ENCODE measurements at regions not wholly inside any gene's neighbourhood (a gene's known extent, or its start where the extent isn't known, plus 50 kb on each side); places are given as distances from the start of the nearest gene placed in this dataset.

DNA sequence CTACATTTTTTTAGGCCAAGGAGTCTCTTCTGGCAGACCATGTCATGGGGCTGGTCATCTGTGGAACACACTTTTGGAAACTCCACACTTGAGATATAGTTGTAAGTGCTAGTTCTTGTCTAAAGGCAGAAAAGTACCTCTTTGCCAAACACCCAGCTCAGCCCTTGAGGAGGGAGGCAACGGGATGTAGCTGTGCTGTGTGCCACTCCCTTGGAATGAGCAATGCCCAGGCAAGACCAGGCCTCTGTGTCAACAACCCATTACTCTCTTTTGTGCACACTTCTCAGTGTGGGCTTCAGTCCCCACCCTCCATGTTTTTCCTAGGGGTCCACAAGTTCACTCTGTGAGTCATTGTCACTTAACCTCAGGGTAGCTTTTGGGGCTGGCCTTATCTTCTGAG is 528.3 kb upstream of the CFAP20DC start:
- Histone ChIP-seq H3K36me3 (ENCODE audit: control insufficient read depth, insufficient read depth, low read length) (no peaks in the 10 kb centered on the region), H3K27me3 (ENCODE audit: control insufficient read depth, insufficient read depth, low read length) (no peaks in the 10 kb centered on the region), H3K4me3 (ENCODE audit: low read depth, low read length) (no peak overlapping the region), H3K9me3 (ENCODE audit: control insufficient read depth, insufficient read depth, low read depth, low read length) (0 out of 2 replicates have a peak, but pooled peaks cover 7% of the 10 kb centered on the region), H3K4me1 (ENCODE audit: control insufficient read depth, insufficient read depth, low read length) (no peaks in the 10 kb centered on the region), H3K27ac (ENCODE audit: low read depth, low read length) (no peak overlapping the region), H3K9ac (ENCODE audit: low read length) (no peak overlapping the region)

DNA sequence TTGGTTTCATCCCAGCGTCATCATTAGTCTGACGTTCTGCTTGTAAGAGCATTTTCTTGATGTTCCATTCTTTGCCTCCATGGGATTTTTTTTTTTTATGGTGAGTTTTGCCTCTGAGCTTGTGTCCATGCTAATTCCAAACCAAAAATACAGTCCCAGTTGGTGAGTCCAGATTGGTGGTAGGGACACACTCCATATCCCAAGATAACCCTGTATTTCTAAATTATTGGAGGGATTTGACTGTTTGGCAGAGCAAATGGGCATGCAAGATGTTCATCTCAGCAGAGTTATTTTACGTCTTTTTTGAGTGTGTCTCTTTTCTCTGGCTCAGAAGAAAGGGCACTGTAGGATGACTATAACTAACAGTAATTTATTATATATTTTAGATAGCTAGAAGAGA is 526.8 kb upstream of the CFAP20DC start:
- H3K36me3 ChIP-seq (ENCODE audit: control insufficient read depth, insufficient read depth, low read length): no peaks in the 10 kb centered on the region
- H3K4me3 ChIP-seq (ENCODE audit: low read depth, low read length): no peak overlapping the region
- H3K4me1 ChIP-seq (ENCODE audit: control insufficient read depth, insufficient read depth, low read length): no peaks in the 10 kb centered on the region
- H3K27me3 ChIP-seq (ENCODE audit: control insufficient read depth, insufficient read depth, low read length): no peaks in the 10 kb centered on the region
- no peak overlapping the region for H3K9ac ChIP-seq (ENCODE audit: low read length)
- no peak overlapping the region for H3K27ac ChIP-seq (ENCODE audit: low read depth, low read length)
- no peaks in the 10 kb centered on the region for H3K9me3 ChIP-seq (ENCODE audit: control insufficient read depth, insufficient read depth, low read depth, low read length)

- H3K27ac ChIP-seq (ENCODE audit: low read depth, low read length): no peak overlapping the region
These were observed 525.5 kb upstream of the CFAP20DC start for GRCh38 chr3:59575113-59576001.

DNA sequence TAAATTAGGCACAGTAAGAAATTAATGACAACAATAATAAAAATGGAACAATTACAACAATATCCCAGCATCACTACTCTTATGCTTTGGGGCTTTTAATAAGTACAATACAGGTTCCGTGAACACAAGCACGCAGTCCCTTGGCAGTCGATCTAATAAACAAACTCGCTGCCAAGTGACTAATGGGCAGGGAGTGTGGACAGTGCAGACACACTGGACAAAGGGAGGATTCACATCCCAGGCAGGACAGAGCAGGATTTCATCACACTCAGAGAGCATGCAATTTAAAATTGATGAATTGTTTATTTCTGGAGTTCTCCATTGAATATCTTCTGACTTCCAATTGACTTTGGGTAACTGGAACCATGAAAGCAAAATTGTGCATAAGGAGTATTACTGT is 524.1 kb upstream of the CFAP20DC start:
- Histone ChIP-seq H3K4me3 (ENCODE audit: low read depth, low read length) (no peak overlapping the region), H3K9ac (ENCODE audit: low read length) (no peak overlapping the region), H3K27ac (ENCODE audit: low read depth, low read length) (no peak overlapping the region), H3K36me3 (ENCODE audit: control insufficient read depth, insufficient read depth, low read length) (no peaks in the 10 kb centered on the region), H3K9me3 (ENCODE audit: control insufficient read depth, insufficient read depth, low read depth, low read length) (no peaks in the 10 kb centered on the region), H3K4me1 (ENCODE audit: control insufficient read depth, insufficient read depth, low read length) (no peaks in the 10 kb centered on the region), H3K27me3 (ENCODE audit: control insufficient read depth, insufficient read depth, low read length) (no peaks in the 10 kb centered on the region)

More at GRCh38 chr3:59575113-59576001, 525.5 kb upstream of the CFAP20DC start:
- Histone ChIP-seq H3K4me3 (ENCODE audit: low read depth, low read length) (no peak overlapping the region), H3K36me3 (ENCODE audit: control insufficient read depth, insufficient read depth, low read length) (no peaks in the 10 kb centered on the region), H3K4me1 (ENCODE audit: control insufficient read depth, insufficient read depth, low read length) (no peaks in the 10 kb centered on the region), H3K27me3 (ENCODE audit: control insufficient read depth, insufficient read depth, low read length) (no peaks in the 10 kb centered on the region), H3K9me3 (ENCODE audit: control insufficient read depth, insufficient read depth, low read depth, low read length) (no peaks in the 10 kb centered on the region), H3K9ac (ENCODE audit: low read length) (no peak overlapping the region)

- H3K9me3 ChIP-seq (ENCODE audit: control insufficient read depth, insufficient read depth, low read depth, low read length): no peaks in the 10 kb centered on the region
- H3K27me3 ChIP-seq (ENCODE audit: control insufficient read depth, insufficient read depth, low read length): no peaks in the 10 kb centered on the region
- no peak overlapping the region for H3K4me3 ChIP-seq (ENCODE audit: low read depth, low read length)
- no peak overlapping the region for H3K9ac ChIP-seq (ENCODE audit: low read length)
- no peaks in the 10 kb centered on the region for H3K4me1 ChIP-seq (ENCODE audit: control insufficient read depth, insufficient read depth, low read length)
- H3K36me3 ChIP-seq (ENCODE audit: control insufficient read depth, insufficient read depth, low read length): no peaks in the 10 kb centered on the region
- no peak overlapping the region for H3K27ac ChIP-seq (ENCODE audit: low read depth, low read length)
These were observed 522.3 kb upstream of the CFAP20DC start for GRCh38 chr3:59572106-59572505.

- Histone ChIP-seq H3K4me1 (ENCODE audit: control insufficient read depth, insufficient read depth, low read length) (no peaks in the 10 kb centered on the region), H3K36me3 (ENCODE audit: control insufficient read depth, insufficient read depth, low read length) (no peaks in the 10 kb centered on the region), H3K27ac (ENCODE audit: low read depth, low read length) (no peak overlapping the region), H3K4me3 (ENCODE audit: low read depth, low read length) (no peak overlapping the region), H3K9me3 (ENCODE audit: control insufficient read depth, insufficient read depth, low read depth, low read length) (no peaks in the 10 kb centered on the region), H3K9ac (ENCODE audit: low read length) (no peak overlapping the region), H3K27me3 (ENCODE audit: control insufficient read depth, insufficient read depth, low read length) (no peaks in the 10 kb centered on the region)
These were observed 521.0 kb upstream of the CFAP20DC start for GRCh38 chr3:59570806-59571205.

DNA sequence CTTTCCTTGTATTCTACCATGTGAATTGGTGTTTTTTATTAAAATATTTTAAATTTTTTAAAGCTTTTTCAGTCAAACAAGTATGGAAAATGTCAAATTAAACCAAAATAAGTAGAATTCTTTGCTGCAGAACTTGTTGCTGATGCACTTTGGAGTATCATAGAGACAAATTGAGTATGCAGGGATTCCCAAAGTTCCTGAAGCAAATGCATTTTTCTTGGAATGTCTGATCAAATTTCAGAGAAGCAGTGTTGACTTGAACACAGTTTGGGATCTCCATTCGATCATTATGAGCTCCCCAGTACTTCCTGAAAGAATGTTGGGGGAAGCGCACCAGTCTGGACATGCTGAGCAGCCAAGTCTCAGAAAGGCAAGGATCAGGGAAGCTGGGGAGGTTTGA is 517.8 kb upstream of the CFAP20DC start:
- Histone ChIP-seq H3K27ac (ENCODE audit: low read depth, low read length) (no peak overlapping the region), H3K9me3 (ENCODE audit: control insufficient read depth, insufficient read depth, low read depth, low read length) (no peaks in the 10 kb centered on the region), H3K4me1 (ENCODE audit: control insufficient read depth, insufficient read depth, low read length) (no peaks in the 10 kb centered on the region), H3K4me3 (ENCODE audit: low read depth, low read length) (no peak overlapping the region), H3K36me3 (ENCODE audit: control insufficient read depth, insufficient read depth, low read length) (no peaks in the 10 kb centered on the region), H3K27me3 (ENCODE audit: control insufficient read depth, insufficient read depth, low read length) (no peaks in the 10 kb centered on the region), H3K9ac (ENCODE audit: low read length) (no peak overlapping the region)

- Histone ChIP-seq H3K4me3 (ENCODE audit: low read depth, low read length) (no peak overlapping the region), H3K9me3 (ENCODE audit: control insufficient read depth, insufficient read depth, low read depth, low read length) (no peaks in the 10 kb centered on the region), H3K4me1 (ENCODE audit: control insufficient read depth, insufficient read depth, low read length) (no peaks in the 10 kb centered on the region), H3K27me3 (ENCODE audit: control insufficient read depth, insufficient read depth, low read length) (no peaks in the 10 kb centered on the region), H3K27ac (ENCODE audit: low read depth, low read length) (no peak overlapping the region), H3K36me3 (ENCODE audit: control insufficient read depth, insufficient read depth, low read length) (no peaks in the 10 kb centered on the region), H3K9ac (ENCODE audit: low read length) (no peak overlapping the region)
These were observed 516.7 kb upstream of the CFAP20DC start for GRCh38 chr3:59566481-59566975.

GRCh38 chr3:59565125-59565524 is 515.3 kb upstream of the CFAP20DC start:
- Histone ChIP-seq H3K4me3 (ENCODE audit: low read depth, low read length) (no peak overlapping the region), H3K36me3 (ENCODE audit: control insufficient read depth, insufficient read depth, low read length) (no peaks in the 10 kb centered on the region), H3K27ac (ENCODE audit: low read depth, low read length) (no peak overlapping the region), H3K4me1 (ENCODE audit: control insufficient read depth, insufficient read depth, low read length) (no peaks in the 10 kb centered on the region), H3K9ac (ENCODE audit: low read length) (no peak overlapping the region), H3K27me3 (ENCODE audit: control insufficient read depth, insufficient read depth, low read length) (no peaks in the 10 kb centered on the region), H3K9me3 (ENCODE audit: control insufficient read depth, insufficient read depth, low read depth, low read length) (no peaks in the 10 kb centered on the region)

- Histone ChIP-seq H3K36me3 (ENCODE audit: control insufficient read depth, insufficient read depth, low read length) (no peaks in the 10 kb centered on the region), H3K4me3 (ENCODE audit: low read depth, low read length) (no peak overlapping the region), H3K9me3 (ENCODE audit: control insufficient read depth, insufficient read depth, low read depth, low read length) (no peaks in the 10 kb centered on the region), H3K27me3 (ENCODE audit: control insufficient read depth, insufficient read depth, low read length) (no peaks in the 10 kb centered on the region), H3K27ac (ENCODE audit: low read depth, low read length) (no peak overlapping the region), H3K4me1 (ENCODE audit: control insufficient read depth, insufficient read depth, low read length) (no peaks in the 10 kb centered on the region), H3K9ac (ENCODE audit: low read length) (no peak overlapping the region)
These were observed 514.1 kb upstream of the CFAP20DC start for GRCh38 chr3:59563966-59564365.

GRCh38 chr3:59563072-59563605 is 513.3 kb upstream of the CFAP20DC start:
- Histone ChIP-seq H3K27me3 (ENCODE audit: control insufficient read depth, insufficient read depth, low read length) (no peaks in the 10 kb centered on the region), H3K36me3 (ENCODE audit: control insufficient read depth, insufficient read depth, low read length) (no peaks in the 10 kb centered on the region), H3K9ac (ENCODE audit: low read length) (no peak overlapping the region), H3K27ac (ENCODE audit: low read depth, low read length) (no peak overlapping the region), H3K4me1 (ENCODE audit: control insufficient read depth, insufficient read depth, low read length) (no peaks in the 10 kb centered on the region), H3K9me3 (ENCODE audit: control insufficient read depth, insufficient read depth, low read depth, low read length) (no peaks in the 10 kb centered on the region), H3K4me3 (ENCODE audit: low read depth, low read length) (no peak overlapping the region)
